Loucy (cell line): ENCODE measurements at regions not wholly inside any gene's neighbourhood (a gene's known extent, or its start where the extent isn't known, plus 50 kb on each side); places are given as distances from the start of the nearest gene placed in this dataset.

Source experiments
- EZH2phosphoT487 ChIP-seq: fragments of 200-600 bp; IDR thresholded peaks from 2 replicates; pipeline ENCODE4 v1.6.1; 2018; ENCODE audit warnings: antibody characterized with exemption, mild to moderate bottlenecking, moderate library complexity, borderline replicate concordance
- TF ChIP-seq, protein P1 (sequence below): fragments of 200-600 bp; sonication (generic); conservative IDR thresholded peaks from 2 replicates; pipeline ENCODE4 v1.5.1; 2014; ENCODE audit warnings: mild to moderate bottlenecking, antibody characterized with exemption, low read length

DNA sequence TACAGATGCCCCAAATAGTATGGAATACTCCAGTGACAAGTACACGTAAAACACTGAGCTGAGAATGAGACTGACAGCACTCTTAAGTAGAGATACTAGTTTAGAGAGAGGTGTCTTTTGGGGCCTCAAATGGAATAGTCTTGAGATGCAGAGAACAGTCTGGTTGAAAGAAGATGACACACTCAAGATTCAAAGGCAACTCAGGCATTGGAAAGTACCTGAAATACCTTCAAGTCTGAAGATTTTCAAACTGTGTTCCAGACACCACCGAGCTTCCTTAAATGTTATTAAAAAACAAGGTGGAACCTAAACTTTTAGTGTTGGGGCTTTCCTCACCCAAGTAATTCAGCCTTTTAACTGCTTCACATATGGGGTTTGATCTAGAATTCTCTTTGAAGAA, 437.7 kb downstream of the OMA1 start:
- TF ChIP-seq, protein P1, sequence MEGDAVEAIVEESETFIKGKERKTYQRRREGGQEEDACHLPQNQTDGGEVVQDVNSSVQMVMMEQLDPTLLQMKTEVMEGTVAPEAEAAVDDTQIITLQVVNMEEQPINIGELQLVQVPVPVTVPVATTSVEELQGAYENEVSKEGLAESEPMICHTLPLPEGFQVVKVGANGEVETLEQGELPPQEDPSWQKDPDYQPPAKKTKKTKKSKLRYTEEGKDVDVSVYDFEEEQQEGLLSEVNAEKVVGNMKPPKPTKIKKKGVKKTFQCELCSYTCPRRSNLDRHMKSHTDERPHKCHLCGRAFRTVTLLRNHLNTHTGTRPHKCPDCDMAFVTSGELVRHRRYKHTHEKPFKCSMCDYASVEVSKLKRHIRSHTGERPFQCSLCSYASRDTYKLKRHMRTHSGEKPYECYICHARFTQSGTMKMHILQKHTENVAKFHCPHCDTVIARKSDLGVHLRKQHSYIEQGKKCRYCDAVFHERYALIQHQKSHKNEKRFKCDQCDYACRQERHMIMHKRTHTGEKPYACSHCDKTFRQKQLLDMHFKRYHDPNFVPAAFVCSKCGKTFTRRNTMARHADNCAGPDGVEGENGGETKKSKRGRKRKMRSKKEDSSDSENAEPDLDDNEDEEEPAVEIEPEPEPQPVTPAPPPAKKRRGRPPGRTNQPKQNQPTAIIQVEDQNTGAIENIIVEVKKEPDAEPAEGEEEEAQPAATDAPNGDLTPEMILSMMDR: no peak
- no peak for TF ChIP-seq EZH2phosphoT487
